ENCODE measurements at regions not wholly inside any gene's neighbourhood (a gene's known extent, or its start where the extent isn't known, plus 50 kb on each side); places are given as distances from the start of the nearest gene placed in this dataset.

DNA sequence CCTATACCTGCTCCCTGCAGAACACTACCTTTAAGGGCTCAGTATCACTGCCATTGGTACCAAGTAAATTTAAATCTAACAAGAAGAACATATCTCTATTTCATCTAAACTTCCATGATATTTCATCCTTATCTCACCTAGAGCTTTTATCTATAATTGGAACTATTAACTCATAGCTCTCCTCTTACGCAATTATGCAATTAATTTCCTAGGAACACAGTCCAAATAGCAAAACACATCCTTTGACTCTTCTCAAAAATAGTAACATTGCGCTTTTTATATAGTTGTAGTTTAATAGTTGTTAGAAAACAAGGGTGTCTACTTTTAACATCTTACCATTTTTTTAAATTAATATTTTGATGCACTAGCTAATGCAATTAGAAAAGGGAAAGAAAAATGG is 986.8 kb upstream of the SLC35B3 start:
- Histone ChIP-seq H3K27ac (ENCODE audit: low read length) (no peak overlapping the region), H3K27me3 (ENCODE audit: control insufficient read depth, insufficient read depth, low read length) (no peaks in the 10 kb centered on the region), H3K9me3 (ENCODE audit: control insufficient read depth, low read depth, low read length) (no peaks in the 10 kb centered on the region), H3K4me3 (ENCODE audit: low read length) (no peak overlapping the region), H3K4me1 (ENCODE audit: control insufficient read depth, insufficient read depth, low read length) (no peaks in the 10 kb centered on the region), H3K36me3 (ENCODE audit: control insufficient read depth, insufficient read depth, low read length) (no peaks in the 10 kb centered on the region)
- no peak for DNase-seq
- WGBS (ENCODE audit: insufficient coverage, low lambda C conversion rate) = 67% methylated on average over 1 of the region's 2 CpGs

DNA sequence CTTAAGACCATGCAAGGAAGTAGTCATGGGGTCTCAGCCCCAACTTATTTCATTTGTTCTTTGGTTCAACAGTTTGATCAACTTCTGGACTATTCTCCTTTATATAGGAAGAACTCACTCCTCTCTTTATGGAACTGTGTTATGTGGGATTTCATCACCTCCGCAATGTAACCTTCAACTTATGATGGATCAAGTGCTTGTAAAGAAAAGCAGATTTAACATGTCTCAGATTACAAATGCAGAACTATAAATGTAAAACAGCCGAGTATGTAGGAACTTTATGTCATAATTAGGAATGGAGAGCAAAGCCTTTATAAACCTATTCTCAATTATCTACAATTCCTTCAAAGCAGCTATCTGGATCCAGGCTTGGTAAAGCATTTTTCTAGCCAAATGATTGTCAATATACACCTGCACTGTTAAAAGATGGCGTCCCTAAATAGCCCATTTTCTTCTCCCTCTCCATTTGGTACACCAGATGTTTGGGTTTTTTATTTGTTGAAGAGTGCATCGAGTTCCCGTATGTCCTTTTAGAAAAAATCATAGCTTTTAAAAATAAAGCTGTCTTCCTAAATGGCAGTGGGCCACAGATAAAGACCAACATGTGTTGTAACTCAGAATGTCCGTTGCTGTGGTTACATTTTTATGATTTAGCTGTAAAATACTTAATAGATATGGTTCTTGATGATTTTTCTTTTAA is 985.1 kb upstream of the SLC35B3 start:
- no peaks in the 10 kb centered on the region for H3K36me3 ChIP-seq (ENCODE audit: control insufficient read depth, insufficient read depth, low read length)
- H3K27me3 ChIP-seq (ENCODE audit: control insufficient read depth, insufficient read depth, low read length) = no peaks in the 10 kb centered on the region
- DNase-seq = no peak
- no peaks in the 10 kb centered on the region for H3K4me1 ChIP-seq (ENCODE audit: control insufficient read depth, insufficient read depth, low read length)
- H3K9me3 ChIP-seq (ENCODE audit: control insufficient read depth, low read depth, low read length) = no peaks in the 10 kb centered on the region
- H3K27ac ChIP-seq (ENCODE audit: low read length) = no peak overlapping the region
- H3K4me3 ChIP-seq (ENCODE audit: low read length) = no peak overlapping the region
- 58% methylated on average over 2 of the region's 6 CpGs for WGBS (ENCODE audit: insufficient coverage, low lambda C conversion rate)

- no peaks in the 10 kb centered on the region for H3K27me3 ChIP-seq (ENCODE audit: control insufficient read depth, insufficient read depth, low read length)
- H3K36me3 ChIP-seq (ENCODE audit: control insufficient read depth, insufficient read depth, low read length) = no peaks in the 10 kb centered on the region
- no peak for DNase-seq
- H3K9me3 ChIP-seq (ENCODE audit: control insufficient read depth, low read depth, low read length) = no peaks in the 10 kb centered on the region
- H3K4me3 ChIP-seq (ENCODE audit: low read length) = no peak overlapping the region
- H3K27ac ChIP-seq (ENCODE audit: low read length) = no peak overlapping the region
- H3K4me1 ChIP-seq (ENCODE audit: control insufficient read depth, insufficient read depth, low read length) = no peaks in the 10 kb centered on the region
- no CpG with 5 or more reads among the region's 2 CpGs for WGBS (ENCODE audit: insufficient coverage, low lambda C conversion rate)
Observed at GRCh38 chr6:9417400-9417799, 982.1 kb upstream of the SLC35B3 start.

DNA sequence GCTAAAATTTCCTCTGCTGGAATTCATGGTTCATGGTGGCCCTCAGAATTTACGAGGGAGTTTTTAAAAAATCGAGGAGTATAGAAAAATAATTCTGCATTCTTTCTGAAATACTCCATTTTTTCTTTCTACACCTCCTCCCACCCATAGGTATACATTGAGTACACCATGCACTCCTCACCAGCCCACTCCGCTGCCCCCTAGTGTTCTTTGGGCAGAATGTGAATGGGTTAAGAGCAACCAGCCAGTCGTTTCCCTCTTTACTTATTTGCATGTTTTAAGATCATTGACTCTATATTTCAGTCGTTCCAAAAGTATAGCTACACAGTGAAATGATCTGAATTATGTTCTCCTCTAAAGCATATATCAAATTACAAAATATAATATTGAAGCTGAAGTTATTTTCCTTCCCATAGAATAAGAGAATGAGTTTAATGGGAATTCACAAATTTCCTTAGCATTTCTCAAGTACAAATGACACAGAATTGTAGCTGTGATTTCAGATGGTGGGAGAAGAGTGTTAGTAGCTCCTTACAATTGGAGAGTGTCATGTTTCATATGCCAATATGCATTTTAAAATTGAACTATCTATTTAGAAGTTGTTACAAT is 977.7 kb upstream of the SLC35B3 start:
- no peaks in the 10 kb centered on the region for H3K36me3 ChIP-seq (ENCODE audit: control insufficient read depth, insufficient read depth, low read length)
- no peaks in the 10 kb centered on the region for H3K9me3 ChIP-seq (ENCODE audit: control insufficient read depth, low read depth, low read length)
- H3K27me3 ChIP-seq (ENCODE audit: control insufficient read depth, insufficient read depth, low read length) = no peaks in the 10 kb centered on the region
- H3K4me3 ChIP-seq (ENCODE audit: low read length) = no peak overlapping the region
- H3K4me1 ChIP-seq (ENCODE audit: control insufficient read depth, insufficient read depth, low read length) = no peaks in the 10 kb centered on the region
- no peak for DNase-seq
- no CpG with 5 or more reads among the region's 5 CpGs for WGBS (ENCODE audit: insufficient coverage, low lambda C conversion rate)
- H3K27ac ChIP-seq (ENCODE audit: low read length) = no peak overlapping the region

- Histone ChIP-seq H3K4me3 (ENCODE audit: low read length) (no peak overlapping the region), H3K9me3 (ENCODE audit: control insufficient read depth, low read depth, low read length) (no peaks in the 10 kb centered on the region), H3K27me3 (ENCODE audit: control insufficient read depth, insufficient read depth, low read length) (no peaks in the 10 kb centered on the region), H3K27ac (ENCODE audit: low read length) (no peak overlapping the region), H3K4me1 (ENCODE audit: control insufficient read depth, insufficient read depth, low read length) (no peaks in the 10 kb centered on the region), H3K36me3 (ENCODE audit: control insufficient read depth, insufficient read depth, low read length) (no peaks in the 10 kb centered on the region)
- DNase-seq = no peak
- 80% methylated on average over 1 of the region's 2 CpGs for WGBS (ENCODE audit: insufficient coverage, low lambda C conversion rate)
Observed at GRCh38 chr6:9409126-9409525, 973.8 kb upstream of the SLC35B3 start.

DNA sequence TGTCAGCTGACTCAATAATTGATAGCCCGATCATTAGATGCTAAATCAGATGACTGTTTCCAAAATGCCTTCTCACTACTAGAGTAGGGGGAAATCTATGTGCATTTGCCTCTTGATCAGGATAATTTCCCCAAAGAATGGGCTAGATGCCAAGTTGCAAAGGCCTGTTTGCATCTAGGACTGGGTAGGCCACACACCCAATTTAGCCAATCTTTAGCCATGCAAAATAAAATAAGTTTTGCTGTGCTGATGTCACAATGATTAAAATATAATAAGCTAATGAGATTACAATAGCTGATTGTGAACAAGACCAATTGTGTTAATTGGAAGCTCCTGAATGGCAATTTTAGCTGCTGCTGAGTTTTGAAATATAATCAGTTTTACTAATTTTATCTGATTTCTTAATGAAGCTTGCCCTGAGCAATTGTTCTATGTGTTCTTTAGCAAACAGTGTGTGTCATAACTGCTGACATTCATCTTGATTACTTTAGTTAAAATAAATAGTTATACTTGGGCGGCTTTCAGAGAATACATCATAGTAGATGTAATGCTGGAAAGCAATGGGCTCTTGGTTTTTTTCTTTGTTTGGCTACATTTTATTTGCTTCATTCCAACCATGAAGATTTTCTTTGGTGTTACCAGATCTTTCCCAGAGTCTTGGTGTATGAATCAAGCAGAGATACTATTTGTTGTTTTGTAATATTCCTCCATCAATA is 973.2 kb upstream of the SLC35B3 start:
- Histone ChIP-seq H3K27me3 (ENCODE audit: control insufficient read depth, insufficient read depth, low read length) (no peaks in the 10 kb centered on the region), H3K27ac (ENCODE audit: low read length) (no peak overlapping the region), H3K4me3 (ENCODE audit: low read length) (no peak overlapping the region), H3K4me1 (ENCODE audit: control insufficient read depth, insufficient read depth, low read length) (no peaks in the 10 kb centered on the region), H3K9me3 (ENCODE audit: control insufficient read depth, low read depth, low read length) (no peaks in the 10 kb centered on the region), H3K36me3 (ENCODE audit: control insufficient read depth, insufficient read depth, low read length) (no peaks in the 10 kb centered on the region)
- WGBS (ENCODE audit: insufficient coverage, low lambda C conversion rate) = no CpG with 5 or more reads among the region's 2 CpGs
- no peak for DNase-seq

DNA sequence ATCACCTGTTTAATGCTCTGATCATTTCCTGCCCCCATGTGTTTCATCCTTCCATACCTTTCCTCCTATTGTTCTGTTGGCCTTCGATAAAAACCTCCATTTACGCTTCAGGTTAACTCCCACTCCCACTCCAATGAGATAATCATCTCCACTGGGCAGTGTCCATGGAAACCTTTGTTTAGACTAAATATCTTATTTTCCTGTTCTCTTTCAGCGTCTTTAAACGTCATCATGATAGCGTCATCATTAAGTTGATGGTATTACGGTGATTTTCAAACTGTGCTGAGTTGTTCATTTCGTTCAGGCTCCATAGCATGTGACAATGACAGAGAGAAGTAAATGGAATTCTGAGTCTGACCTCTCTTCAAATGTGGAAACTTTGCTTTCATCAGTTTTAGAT is 970.5 kb upstream of the SLC35B3 start:
- DNase-seq = no peak
- WGBS (ENCODE audit: insufficient coverage, low lambda C conversion rate) = 76% methylated on average over 3 of the region's 7 CpGs
- no peak overlapping the region for H3K27ac ChIP-seq (ENCODE audit: low read length)
- H3K4me3 ChIP-seq (ENCODE audit: low read length) = no peak overlapping the region
- H3K36me3 ChIP-seq (ENCODE audit: control insufficient read depth, insufficient read depth, low read length) = no peaks in the 10 kb centered on the region
- no peaks in the 10 kb centered on the region for H3K9me3 ChIP-seq (ENCODE audit: control insufficient read depth, low read depth, low read length)
- H3K27me3 ChIP-seq (ENCODE audit: control insufficient read depth, insufficient read depth, low read length) = no peaks in the 10 kb centered on the region
- H3K4me1 ChIP-seq (ENCODE audit: control insufficient read depth, insufficient read depth, low read length) = no peaks in the 10 kb centered on the region

- no peak for DNase-seq
- no peaks in the 10 kb centered on the region for H3K9me3 ChIP-seq (ENCODE audit: control insufficient read depth, low read depth, low read length)
- H3K36me3 ChIP-seq (ENCODE audit: control insufficient read depth, insufficient read depth, low read length) = no peaks in the 10 kb centered on the region
- H3K27me3 ChIP-seq (ENCODE audit: control insufficient read depth, insufficient read depth, low read length) = no peaks in the 10 kb centered on the region
- WGBS (ENCODE audit: insufficient coverage, low lambda C conversion rate) = 85% methylated on average over 4 of the region's 6 CpGs
- H3K4me3 ChIP-seq (ENCODE audit: low read length) = no peak overlapping the region
- no peaks in the 10 kb centered on the region for H3K4me1 ChIP-seq (ENCODE audit: control insufficient read depth, insufficient read depth, low read length)
- H3K27ac ChIP-seq (ENCODE audit: low read length) = no peak overlapping the region
Observed at GRCh38 chr6:9405369-9405768, 970.0 kb upstream of the SLC35B3 start.

DNA sequence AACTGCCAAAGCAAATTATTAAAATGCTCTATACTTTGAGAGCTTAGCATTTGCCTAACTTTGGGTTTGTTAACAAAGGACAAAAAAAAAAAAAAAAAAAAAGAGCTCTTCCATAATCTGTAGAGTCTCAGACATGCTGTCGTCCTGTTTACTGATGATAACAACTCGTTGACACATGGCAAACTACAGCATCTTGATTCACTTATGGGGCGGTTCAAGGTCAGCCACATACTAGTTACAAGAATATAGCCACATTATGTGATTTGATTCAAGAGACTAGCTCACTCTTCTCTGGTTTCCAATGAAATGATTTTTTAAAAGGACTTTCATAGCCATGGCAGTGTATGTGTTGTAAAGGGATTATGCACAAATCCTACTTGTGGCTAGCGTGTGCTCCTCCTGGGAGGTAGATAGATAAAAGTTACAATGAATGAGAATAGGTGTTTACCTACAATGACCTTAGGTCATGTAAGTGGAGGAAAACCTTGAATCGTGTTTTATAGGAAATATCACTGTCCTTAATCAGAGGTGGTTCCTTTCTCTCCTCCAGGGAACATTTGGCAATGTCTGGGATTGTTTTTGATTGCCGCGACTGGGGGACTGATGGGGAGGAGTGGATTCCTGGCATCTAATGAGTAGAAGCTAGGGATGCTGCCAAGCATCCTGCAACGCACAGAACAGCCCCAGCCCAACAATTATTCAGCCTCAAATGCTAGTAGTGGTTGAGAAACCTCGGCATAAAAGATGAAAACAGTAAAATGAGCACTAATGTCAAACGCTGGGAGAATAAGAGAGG is 969.2 kb upstream of the SLC35B3 start:
- Histone ChIP-seq H3K27me3 (ENCODE audit: control insufficient read depth, insufficient read depth, low read length) (peaks cover 2% of the 10 kb centered on the region), H3K4me1 (ENCODE audit: control insufficient read depth, insufficient read depth, low read length) (no peaks in the 10 kb centered on the region), H3K4me3 (ENCODE audit: low read length) (no peak overlapping the region), H3K27ac (ENCODE audit: low read length) (no peak overlapping the region), H3K9me3 (ENCODE audit: control insufficient read depth, low read depth, low read length) (no peaks in the 10 kb centered on the region), H3K36me3 (ENCODE audit: control insufficient read depth, insufficient read depth, low read length) (no peaks in the 10 kb centered on the region)
- DNase-seq = no peak
- 56% methylated on average over 3 of the region's 10 CpGs for WGBS (ENCODE audit: insufficient coverage, low lambda C conversion rate)

- no peaks in the 10 kb centered on the region for H3K36me3 ChIP-seq (ENCODE audit: control insufficient read depth, insufficient read depth, low read length)
- no peak overlapping the region for H3K27ac ChIP-seq (ENCODE audit: low read length)
- H3K4me1 ChIP-seq (ENCODE audit: control insufficient read depth, insufficient read depth, low read length) = no peaks in the 10 kb centered on the region
- H3K4me3 ChIP-seq (ENCODE audit: low read length) = no peak overlapping the region
- peaks cover 7% of the 10 kb centered on the region for H3K27me3 ChIP-seq (ENCODE audit: control insufficient read depth, insufficient read depth, low read length)
- DNase-seq = no peak
- WGBS (ENCODE audit: insufficient coverage, low lambda C conversion rate) = 60% methylated on average over 1 of the region's 2 CpGs
- H3K9me3 ChIP-seq (ENCODE audit: control insufficient read depth, low read depth, low read length) = peaks cover 2% of the 10 kb centered on the region
Observed at GRCh38 chr6:9403736-9404135, 968.4 kb upstream of the SLC35B3 start.
